ENCODE measurements at regions not wholly inside any gene's neighbourhood (a gene's known extent, or its start where the extent isn't known, plus 50 kb on each side); places are given as distances from the start of the nearest gene placed in this dataset.

DNA sequence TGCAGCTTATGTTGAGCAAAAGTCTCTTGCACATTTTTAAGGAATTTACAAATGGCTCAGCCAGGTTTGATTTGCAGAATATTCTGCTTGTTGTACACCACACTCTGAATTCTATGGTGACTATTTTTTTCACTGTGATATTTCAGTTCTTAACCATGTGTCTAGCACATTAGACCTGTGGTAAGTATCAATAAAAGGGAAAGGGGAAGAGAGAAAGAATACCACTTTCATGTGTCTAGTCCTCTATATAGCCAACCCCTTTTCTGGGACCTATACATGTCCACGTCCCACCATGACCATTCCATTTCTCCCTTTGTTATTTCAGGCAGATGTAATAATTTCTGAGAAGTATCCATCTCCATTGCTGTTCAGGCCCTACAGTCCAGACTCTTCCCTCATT is 121.3 kb upstream of the PNPLA4 start:
- Histone ChIP-seq H3K4me1 (ENCODE audit: insufficient read depth, low read length, poor library complexity, severe bottlenecking) (no peaks in the 10 kb centered on the region), H3K9me3 (ENCODE audit: low read length) (no peaks in the 10 kb centered on the region), H3K36me3 (ENCODE audit: insufficient read depth, low read length) (no peaks in the 10 kb centered on the region), H3K79me2 (ENCODE audit: insufficient read depth, low read depth, low read length) (no peaks in the 10 kb centered on the region), H3K4me3 (ENCODE audit: low read depth, low read length, poor library complexity, severe bottlenecking) (no peak overlapping the region), H3K9me2 (ENCODE audit: insufficient read depth, low read length) (no peaks in the 10 kb centered on the region), H3K4me2 (ENCODE audit: low read length) (no peak overlapping the region), H2AFZ (ENCODE audit: low read length) (no peak overlapping the region), H4K20me1 (ENCODE audit: insufficient read depth, low read length) (no peaks in the 10 kb centered on the region), H3K27ac (ENCODE audit: low read depth, low read length, poor library complexity, severe bottlenecking) (no peak overlapping the region)
- no peak for DNase-seq (ENCODE audit: low spot score)
- no TSS peak for BruUV-seq (replicated peaks)
- intact Hi-C loops (cut with micrococcal nuclease; ENCODE audit: unreplicated experiment), result no loop called here
- ChIA-PET POLR2A (no interaction called here), CTCF (ENCODE audit: unreplicated experiment) (no interaction called here)
- TF ChIP-seq, protein P1, sequence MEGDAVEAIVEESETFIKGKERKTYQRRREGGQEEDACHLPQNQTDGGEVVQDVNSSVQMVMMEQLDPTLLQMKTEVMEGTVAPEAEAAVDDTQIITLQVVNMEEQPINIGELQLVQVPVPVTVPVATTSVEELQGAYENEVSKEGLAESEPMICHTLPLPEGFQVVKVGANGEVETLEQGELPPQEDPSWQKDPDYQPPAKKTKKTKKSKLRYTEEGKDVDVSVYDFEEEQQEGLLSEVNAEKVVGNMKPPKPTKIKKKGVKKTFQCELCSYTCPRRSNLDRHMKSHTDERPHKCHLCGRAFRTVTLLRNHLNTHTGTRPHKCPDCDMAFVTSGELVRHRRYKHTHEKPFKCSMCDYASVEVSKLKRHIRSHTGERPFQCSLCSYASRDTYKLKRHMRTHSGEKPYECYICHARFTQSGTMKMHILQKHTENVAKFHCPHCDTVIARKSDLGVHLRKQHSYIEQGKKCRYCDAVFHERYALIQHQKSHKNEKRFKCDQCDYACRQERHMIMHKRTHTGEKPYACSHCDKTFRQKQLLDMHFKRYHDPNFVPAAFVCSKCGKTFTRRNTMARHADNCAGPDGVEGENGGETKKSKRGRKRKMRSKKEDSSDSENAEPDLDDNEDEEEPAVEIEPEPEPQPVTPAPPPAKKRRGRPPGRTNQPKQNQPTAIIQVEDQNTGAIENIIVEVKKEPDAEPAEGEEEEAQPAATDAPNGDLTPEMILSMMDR (conservative IDR thresholded peaks at IDR 0.05; ENCODE audit: low read length), result no peak

DNA sequence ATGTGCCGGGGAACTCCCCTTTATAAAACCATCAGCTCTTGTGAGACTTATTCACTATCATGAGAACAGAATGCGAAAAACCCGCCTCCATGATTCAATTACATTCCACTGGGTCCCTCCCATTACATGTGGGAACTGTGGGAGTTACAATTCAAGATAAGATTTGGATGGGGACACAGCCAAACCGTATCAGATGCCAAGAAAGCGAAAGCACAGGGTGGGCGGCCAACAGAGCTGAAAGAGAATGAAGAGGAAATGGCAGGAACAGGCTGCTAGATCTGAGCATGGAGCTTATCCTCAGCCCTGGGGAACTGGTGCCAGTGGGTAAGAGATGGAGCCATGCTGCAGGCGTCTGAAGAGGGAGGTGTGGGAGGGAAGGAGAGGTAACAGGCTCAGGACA is 117.7 kb upstream of the PNPLA4 start:
- ChIA-PET POLR2A (no interaction called here), CTCF (ENCODE audit: unreplicated experiment) (no interaction called here)
- DNase-seq (ENCODE audit: low spot score), result no peak
- Histone ChIP-seq H3K4me2 (ENCODE audit: low read length) (no peak overlapping the region), H3K36me3 (ENCODE audit: insufficient read depth, low read length) (no peaks in the 10 kb centered on the region), H3K4me3 (ENCODE audit: low read depth, low read length, poor library complexity, severe bottlenecking) (no peak overlapping the region), H3K79me2 (ENCODE audit: insufficient read depth, low read depth, low read length) (no peaks in the 10 kb centered on the region), H3K9me2 (ENCODE audit: insufficient read depth, low read length) (no peaks in the 10 kb centered on the region), H3K9me3 (ENCODE audit: low read length) (no peaks in the 10 kb centered on the region), H2AFZ (ENCODE audit: low read length) (no peak overlapping the region), H3K27ac (ENCODE audit: low read depth, low read length, poor library complexity, severe bottlenecking) (no peak overlapping the region), H4K20me1 (ENCODE audit: insufficient read depth, low read length) (no peaks in the 10 kb centered on the region), H3K4me1 (ENCODE audit: insufficient read depth, low read length, poor library complexity, severe bottlenecking) (no peaks in the 10 kb centered on the region)
- no TSS peak for BruUV-seq (replicated peaks)
- intact Hi-C loops (cut with micrococcal nuclease; ENCODE audit: unreplicated experiment), result no loop called here
- TF ChIP-seq, protein P1 (conservative IDR thresholded peaks at IDR 0.05; ENCODE audit: low read length), result no peak
- no peak for TF ChIP-seq EZH2phosphoT487 (IDR thresholded peaks at IDR 0.05; ENCODE audit: borderline replicate concordance, low read depth, low read length)

- intact Hi-C loops (cut with micrococcal nuclease; ENCODE audit: unreplicated experiment), result no loop called here
- H3K4me3 ChIP-seq (ENCODE audit: low read depth, low read length, poor library complexity, severe bottlenecking), result no peak overlapping the region
- H3K79me2 ChIP-seq (ENCODE audit: insufficient read depth, low read depth, low read length), result no peaks in the 10 kb centered on the region
- BruUV-seq (replicated peaks), result no TSS peak
- no peaks in the 10 kb centered on the region for H3K9me2 ChIP-seq (ENCODE audit: insufficient read depth, low read length)
- H3K4me2 ChIP-seq (ENCODE audit: low read length), result no peak overlapping the region
- TF ChIP-seq, protein P1 (conservative IDR thresholded peaks at IDR 0.05; ENCODE audit: low read length), result no peak
- TF ChIP-seq EZH2phosphoT487 (IDR thresholded peaks at IDR 0.05; ENCODE audit: borderline replicate concordance, low read depth, low read length), result no peak
- no peaks in the 10 kb centered on the region for H3K4me1 ChIP-seq (ENCODE audit: insufficient read depth, low read length, poor library complexity, severe bottlenecking)
- ChIA-PET POLR2A (no interaction called here), CTCF (ENCODE audit: unreplicated experiment) (no interaction called here)
- H4K20me1 ChIP-seq (ENCODE audit: insufficient read depth, low read length), result no peaks in the 10 kb centered on the region
- H3K9me3 ChIP-seq (ENCODE audit: low read length), result no peaks in the 10 kb centered on the region
- no peak overlapping the region for H3K27ac ChIP-seq (ENCODE audit: low read depth, low read length, poor library complexity, severe bottlenecking)
- DNase-seq (ENCODE audit: low spot score), result no peak
- no peak overlapping the region for H2AFZ ChIP-seq (ENCODE audit: low read length)
- no peaks in the 10 kb centered on the region for H3K36me3 ChIP-seq (ENCODE audit: insufficient read depth, low read length)
Measured at GRCh38 chrX:8043546-8043945, 116.3 kb upstream of the PNPLA4 start.

Measured in OCI-LY7 (cell line).